ENCODE measurements at regions not wholly inside any gene's neighbourhood (a gene's known extent, or its start where the extent isn't known, plus 50 kb on each side); places are given as distances from the start of the nearest gene placed in this dataset.
"Not testable (repeated sequence)": the region's sequence is repeated elsewhere in the genome, so short reads cannot be mapped to it uniquely, and the experiment has no call there.

DNA sequence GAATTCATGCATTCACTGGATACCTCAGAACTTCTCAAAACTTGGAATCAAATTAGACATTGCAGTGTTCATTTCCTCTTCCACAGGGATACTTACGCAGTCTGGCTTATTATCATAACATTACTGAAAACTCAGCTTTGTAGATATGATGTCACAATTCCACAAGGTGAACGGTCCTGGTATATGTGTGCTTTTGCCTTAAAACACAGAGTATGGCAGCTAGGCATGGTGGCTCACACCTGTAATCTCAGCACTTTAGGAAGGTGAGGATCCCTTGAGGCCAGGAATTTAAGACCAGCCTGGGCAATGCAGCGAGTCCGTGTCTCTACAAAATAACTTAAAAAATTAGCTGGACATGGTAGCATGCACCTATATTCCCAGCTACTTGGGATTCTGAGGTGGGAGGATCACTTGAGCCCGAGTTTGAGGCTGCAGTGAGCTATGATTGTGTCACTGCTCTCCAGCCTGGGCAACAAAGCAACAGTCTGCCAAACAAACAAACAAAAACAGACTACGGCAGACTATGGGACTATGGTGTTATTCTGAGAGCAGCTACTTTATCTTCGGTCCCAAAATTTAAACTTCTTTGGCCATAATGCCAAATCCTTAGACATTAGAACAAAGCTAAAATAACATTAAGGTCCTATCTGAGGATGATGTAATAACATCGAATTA, 1191.9 kb upstream of the SLC39A10 start:
- no peak for DNase-seq

DNA sequence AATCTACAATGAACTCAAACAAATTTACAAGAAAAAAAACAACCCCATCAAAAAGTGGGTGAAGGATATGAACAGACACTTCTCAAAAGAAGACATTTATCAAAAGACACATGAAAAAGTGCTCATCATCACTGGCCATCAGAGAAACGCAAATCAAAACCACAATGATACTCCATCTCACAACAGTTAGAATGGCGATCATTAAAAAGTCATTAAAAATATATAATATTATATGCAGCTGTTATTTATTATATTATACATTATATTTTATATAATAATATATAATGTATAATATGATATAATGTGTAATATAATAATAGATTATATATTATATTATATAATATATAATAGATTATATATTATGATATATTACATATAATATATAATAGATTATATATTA, 1194.1 kb upstream of the SLC39A10 start:
- DNase-seq = not testable (repeated sequence)

DNA sequence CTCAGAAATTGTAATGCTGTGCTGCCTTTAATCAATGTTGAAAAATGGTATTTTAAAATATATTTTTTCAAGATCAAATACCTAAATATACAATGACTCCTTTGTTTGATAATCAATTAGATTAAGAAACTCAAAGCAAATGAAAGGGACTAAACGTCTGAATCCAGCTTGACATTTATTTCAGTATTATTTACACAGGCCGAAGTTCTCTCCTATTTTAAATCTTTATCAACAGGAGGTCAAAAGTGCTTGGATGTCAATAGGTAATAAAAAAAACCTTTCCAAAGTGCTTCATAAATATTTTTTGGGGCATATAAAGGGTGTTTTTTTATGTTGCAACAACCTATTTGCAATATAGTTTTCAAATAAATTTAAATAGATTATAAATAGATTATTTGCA, 1201.7 kb upstream of the SLC39A10 start:
- DNase-seq = no peak

DNA sequence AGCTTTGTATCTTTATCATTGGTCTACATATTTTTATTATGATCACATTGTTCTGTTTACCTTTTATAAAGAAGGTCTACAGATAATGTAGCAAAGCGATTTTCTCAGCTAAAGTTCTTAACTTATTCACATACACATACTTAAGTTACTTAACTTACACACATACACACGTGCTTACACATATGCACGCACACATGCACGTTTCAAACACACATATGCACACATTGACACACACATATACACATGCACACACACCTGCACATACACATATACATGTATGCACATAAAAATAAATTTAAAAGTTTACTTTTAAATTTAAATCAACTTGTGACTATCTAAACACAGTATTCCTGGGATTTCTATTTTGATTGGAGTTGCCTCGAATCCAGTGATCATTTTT, 1204.5 kb upstream of the SLC39A10 start:
- no peak for DNase-seq

DNA sequence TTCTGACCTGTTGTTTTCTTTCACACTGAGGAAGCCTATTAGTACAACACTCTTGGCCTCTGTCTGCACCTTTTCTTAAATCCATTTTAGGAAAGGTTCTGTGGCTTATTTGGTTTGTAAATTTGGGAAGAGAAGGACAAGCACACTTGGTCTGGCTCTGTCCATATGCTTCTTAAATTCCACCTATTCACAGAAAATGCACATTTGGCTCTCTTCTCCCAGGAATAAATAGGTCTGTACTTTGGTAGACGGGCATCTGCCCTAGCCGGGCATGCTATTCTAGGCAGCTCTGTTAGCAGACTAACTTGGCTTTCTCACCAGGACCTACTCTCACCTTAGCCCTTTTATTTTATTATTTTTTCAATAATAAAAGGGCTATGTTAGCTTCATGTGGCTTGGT, 1211.8 kb upstream of the SLC39A10 start:
- no peak for DNase-seq

DNA sequence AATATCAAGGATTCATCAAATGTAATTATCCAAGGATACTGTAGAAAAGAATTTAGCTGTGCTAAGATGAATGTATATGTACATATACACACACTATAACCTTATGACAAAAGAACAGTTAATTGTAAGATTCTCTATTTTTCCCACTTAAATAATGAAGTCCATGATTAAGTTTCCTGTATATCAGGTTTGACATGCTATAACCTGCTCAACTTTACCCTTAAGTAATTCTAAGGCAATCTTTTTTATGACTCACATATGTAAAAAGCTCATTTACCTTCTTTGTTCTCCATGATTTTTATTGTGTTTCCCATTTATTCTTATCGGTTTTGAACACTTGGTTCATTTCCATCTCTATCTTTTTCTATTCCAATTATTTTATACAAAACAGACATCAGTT, 1213.1 kb upstream of the SLC39A10 start:
- DNase-seq = no peak

DNA sequence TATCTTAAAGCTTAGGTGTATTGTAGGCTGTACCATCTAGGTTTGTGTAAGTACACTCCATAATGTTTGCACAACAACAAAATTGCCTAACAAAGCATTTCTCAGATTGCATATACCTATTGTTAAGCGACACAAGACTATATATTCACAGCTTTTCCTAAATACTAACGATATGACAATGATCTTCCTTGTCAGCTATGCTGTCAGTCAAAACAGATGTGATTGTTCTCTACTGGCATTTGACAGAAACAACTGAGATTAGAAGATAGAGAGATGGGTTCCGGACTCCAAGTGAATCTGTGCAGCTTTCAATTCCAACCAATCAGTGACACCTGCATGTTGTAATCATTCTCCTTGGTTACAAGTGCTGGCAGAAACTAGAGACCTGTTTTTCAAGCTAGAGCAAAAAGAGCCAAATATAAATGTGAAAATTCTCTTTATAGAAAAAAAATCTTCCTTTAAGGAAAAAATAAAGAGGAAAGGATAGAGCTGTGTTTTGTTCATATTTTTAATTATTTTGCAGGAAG, 1232.3 kb upstream of the SLC39A10 start:
- no peak for DNase-seq

DNA sequence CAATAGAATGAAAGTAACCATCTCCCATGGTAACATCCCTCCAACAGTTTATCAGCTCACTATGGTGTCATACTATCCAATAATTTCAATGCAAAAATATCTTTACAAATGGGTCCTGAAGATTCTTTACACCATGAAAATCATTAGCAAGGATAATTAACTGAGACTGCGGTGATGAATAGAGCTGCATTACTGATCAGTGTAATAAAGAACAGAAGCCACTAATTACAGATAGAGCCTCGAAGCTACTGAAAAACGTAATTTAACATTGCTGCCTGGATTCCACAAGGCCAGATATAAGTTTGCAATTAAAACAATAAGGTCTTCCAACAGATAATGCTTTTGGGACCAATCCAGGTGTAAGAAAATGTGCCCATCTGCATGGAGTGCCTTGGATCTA, 1245.8 kb upstream of the SLC39A10 start:
- no peak for DNase-seq

DNA sequence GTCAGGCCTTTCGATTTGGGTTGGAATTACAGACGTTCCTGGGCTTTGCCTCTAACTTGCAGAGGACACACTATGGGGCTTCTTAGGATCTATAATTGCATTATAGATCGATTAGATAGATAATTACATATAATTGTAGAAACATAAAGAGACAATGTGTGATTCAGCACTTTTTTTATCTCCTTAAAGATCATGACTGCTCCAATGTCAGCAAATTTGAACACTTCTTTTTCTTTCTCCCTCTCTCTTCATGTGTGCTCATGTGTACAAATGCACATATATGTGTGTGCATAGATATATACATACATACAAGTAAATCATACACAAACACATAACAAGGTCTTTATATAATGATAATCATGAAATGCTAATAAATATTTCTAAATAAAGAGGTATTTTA, 1261.2 kb upstream of the SLC39A10 start:
- DNase-seq = no peak

DNA sequence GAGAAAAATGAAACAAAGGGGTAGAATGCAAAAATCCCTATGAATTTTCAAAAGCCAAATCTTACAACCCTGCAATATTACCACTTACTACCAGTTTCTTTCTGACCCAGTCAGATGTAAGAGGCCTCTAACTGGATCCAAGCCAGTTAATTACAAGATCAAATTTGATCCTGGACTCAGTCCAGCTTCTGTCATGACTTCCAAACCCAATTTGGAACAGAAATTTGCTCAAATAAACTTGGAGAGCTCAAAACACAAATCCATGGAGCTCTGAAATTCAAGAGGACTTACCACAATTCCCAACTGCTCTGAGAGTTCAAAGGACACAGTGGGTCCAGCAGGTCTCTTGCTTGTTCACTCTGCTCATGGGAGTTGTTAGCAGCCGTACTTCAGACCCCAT, 1271.7 kb upstream of the SLC39A10 start:
- DNase-seq = no peak

DNA sequence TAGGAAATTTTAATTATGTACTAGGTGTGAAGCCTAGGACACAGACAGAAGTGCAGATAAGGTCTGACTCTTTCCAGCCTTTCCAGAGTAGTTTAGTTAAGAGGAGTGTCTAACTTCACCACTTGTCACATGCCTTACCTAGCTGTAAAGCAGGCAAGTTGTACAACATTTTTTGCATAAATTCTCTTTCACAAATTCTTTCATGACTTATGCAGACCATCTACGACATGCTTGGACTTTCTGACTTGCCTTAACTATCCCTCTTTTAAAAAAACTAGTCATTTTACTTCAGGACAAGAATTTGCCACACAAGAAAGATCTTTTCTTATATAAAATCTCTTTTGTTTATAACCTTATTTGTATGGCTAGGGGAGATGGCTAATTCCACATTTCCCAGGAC, 1273.6 kb upstream of the SLC39A10 start:
- DNase-seq = no peak

DNA sequence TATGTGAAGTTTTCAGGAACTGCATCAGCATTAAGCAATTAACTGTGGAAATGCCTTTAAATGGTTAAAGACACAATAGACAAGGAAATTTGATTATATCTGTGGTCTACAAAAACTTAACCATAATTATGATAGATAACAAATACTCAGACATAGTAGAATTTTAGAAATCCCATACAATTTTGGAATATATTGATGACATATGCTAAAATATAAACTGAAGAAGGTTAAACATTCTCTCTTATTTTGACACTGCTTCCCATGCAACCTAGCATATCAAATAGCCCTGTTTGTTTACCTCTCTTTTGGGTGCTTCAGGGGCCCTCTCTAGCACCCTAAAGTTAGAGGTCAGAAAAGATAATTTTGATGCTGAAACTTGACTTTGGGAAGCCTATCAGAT, 1274.8 kb upstream of the SLC39A10 start:
- DNase-seq = no peak

DNA sequence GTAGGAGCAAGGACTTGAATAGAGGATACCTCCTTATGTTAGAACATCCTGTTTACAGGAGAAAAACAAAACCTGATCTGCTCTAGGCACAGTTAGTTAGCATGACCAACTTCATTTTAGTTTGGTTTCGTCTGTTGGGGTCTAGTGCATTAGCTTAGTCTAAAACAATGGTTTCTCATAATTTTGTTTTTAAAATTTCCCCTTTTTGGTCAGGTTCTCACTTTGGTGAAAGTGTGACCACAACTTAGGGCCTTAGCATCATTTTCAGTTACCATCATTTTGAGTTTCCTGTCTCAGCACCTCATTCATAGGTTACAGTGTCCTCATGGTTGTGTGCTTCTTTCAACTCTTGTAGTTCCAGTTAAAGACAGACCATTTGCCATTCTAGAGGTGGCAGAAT, 1277.0 kb upstream of the SLC39A10 start:
- no peak for DNase-seq

DNA sequence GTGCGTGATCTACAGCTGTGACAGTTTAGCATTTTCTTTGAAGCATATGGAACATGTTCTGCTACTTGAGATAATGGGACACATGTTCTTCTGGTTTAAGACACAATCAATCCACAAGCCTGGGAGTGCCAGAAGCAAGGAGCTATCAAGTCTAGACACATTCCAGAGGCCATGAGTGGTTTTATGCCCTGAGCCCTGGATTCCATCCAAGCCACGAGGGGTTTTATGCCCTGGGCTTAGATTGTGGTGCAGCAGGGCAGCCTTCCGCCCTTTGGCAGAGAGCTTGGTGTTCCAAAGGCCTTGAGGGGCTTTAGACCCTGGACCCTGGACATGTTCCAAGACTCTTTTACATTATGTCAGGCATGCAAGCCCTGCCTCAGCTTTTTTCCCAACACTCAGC, 1289.6 kb upstream of the SLC39A10 start:
- DNase-seq = not testable (repeated sequence)

DNA sequence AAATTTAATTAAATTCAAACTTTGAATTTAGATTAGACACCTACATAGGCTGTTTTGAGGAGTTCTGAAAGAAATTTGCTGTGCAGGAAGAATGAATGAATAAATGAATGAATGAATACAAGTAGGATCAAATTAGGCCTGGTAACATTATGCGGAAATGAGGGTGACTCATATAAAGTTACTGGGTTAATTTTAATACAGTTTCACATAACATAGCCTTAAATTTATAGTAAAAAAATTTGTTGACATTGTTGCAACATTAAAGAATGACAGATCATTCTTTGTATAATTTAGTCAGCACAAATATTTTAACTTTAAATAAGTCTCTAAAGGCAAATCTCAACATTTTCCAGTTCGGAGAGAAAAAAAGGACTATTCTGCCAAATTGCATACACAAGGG, 1293.1 kb upstream of the SLC39A10 start:
- DNase-seq = no peak

DNA sequence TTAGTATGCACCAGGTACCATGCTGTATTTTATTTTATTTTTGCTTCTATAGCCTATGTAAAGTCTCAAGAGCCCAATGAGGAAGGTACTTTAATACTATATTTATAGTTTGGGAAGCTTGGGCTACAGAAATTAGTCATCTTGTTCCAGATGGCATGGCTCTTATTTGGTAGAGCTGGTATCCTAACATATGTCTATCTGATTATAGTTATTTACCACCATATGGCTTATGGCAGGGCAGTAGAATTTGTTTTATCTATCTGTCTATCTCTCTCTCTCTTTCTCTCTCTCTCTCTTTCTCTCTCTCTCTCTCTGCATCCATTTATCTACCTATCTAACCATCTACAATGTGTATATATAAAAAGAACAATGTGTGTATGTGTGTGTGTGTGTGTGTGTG, 1293.7 kb upstream of the SLC39A10 start:
- DNase-seq = no peak

DNA sequence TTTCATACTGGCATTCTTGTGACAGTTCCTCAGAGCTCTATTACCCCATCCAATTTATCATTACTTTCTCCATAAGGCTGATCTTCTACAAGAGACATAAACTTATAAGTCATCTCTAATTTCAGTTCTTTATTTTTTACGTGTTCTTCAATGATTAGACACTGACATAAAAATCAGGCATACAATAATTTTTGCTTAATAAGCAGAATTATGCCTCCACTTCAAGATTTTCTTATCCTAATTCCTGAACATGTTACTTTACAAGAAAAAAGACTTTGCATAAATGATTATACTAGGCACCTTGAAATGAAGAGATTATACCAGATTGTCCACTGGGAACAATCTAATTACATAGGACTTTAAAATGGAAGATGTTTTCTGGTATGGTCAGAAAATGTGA, 1304.5 kb upstream of the SLC39A10 start:
- no peak for DNase-seq

DNA sequence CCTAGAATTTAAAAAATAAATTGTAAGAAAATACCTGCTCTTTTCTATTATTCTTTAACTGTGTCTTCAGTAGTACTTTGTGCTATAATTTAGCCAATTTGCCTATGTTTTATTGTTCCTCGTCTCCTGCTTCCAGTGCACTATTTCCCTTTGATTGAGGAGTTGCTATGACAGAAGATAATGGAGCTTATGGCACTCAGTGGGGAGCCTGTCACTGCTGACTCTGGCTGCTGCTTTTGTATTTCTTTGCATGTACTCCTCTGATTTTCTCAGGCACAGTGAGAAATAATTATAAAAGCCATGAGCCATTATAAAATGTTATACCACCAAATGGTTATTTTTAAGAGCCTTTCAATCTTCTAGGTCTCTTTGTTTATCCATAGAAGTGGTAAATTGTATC, 1310.8 kb upstream of the SLC39A10 start:
- no peak for DNase-seq

DNA sequence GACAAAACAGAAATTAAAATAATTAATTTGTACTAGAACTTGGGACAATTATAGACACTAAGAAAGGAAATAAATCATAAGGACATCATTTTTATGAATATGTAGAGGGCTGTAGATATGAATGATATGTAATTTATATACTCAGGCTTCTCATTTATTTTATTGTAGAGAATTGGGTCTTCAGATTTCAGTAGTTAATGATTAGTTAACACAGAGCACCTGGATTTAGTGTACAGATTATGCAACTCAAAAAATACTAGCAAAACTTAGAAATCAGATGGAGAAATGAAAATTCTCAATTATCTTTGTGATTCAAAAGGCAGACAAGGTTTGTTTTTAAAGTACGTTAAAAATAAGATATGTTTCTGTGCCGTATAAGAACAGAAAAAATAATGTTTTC, 1311.7 kb upstream of the SLC39A10 start:
- DNase-seq = no peak

DNA sequence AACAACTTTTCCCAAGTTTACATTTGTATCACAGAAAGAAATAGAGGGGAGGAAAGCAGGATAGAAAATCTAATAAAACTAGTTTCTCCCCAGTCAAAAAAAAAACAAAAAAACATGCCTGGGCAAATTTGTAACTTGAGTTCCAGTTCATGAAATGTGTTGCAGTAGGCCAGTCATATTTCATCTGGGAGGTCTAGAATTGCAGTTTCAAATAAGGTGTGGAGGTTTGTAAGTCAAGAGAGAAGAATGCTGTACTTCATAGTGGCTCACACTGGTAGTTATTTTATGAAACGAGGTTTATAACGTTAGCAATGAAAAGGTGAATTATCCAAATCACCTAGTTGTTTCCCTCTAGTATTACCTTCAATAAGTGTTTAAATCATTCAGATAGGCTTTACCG, 1313.9 kb upstream of the SLC39A10 start:
- DNase-seq = no peak

DNA sequence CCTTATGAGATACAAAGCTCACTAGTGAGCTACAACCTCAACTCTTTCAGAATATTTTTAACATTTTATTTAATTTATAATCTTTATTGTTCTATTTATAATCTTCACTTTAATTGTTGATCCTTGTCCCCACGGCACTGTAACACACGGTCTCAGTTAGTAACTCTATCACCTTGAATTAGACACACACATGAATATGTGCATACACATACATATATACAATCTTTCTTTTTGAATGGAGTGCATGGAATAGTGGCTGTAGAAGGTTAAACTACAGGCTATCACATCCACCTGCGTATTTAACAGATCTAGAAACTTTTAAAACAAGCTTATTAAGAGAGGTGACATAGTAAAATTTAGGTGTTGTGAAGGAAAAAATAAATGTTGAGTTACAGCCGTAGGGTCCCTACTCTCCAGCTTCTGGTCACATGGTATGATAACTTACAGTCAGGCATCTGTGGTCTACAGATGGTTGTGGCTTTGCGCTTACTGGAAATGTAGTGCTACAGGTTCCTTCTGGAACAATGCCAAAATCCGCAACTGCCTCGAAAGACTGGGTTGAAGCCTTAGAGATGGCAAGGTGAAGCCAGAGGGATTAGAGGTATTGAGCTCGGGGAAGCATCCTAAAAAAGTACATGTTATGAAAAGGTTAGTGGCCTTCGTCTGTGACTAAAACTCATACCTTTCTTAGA, 1324.1 kb upstream of the SLC39A10 start:
- DNase-seq = no peak

DNA sequence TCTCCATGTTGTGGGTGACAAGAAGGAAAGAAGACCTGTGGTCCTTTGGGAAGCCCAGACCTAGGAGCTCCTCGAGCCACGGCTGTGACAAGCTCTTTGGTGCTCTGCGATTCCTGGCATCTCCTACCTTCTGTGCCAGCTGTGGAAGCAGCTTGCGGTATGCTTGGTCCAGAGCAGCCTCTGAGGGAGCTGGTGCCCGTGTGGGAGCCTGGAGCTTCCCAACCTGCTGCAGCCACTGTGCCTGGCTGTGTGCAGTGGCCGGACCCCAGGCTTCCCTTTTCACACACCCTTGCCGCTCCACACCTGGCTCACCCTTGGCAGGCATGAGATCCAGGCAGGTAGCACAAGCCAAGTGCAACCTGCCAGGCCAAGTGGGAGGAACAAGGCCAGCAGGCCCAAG, 1328.6 kb upstream of the SLC39A10 start:
- no peak for DNase-seq

DNA sequence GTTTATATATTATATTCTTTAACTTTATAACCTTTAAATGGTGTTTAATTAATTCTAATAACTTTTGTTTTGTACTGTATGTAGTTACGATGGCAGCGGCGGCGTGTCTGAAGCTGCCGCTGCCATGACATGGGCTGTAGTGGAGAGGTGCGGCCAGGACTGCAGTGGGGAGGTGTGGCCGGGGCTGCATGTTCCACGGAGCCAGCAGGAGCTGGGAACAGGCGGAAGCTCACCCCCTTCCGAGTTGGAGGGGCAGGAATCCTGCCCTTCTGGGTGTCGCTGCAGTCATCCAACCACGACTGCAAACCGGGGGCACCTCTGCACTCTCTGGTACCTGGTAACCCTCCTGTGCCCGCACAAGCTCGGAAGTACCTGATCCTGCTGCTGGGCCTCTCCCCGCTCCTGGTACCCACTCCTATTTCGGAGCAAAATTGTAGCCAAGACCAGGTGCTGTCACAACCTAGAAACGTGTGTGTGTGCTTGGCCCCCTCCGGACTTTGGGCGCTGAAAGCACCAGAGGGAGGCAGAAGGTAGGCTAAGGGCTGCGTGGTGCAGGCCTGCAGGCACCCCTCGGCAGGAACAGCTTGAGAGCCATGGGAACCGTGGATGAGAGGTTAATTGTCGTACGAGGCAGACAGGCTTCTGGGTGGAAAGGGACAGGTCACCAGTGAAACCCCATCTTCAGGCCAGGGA, 1329.7 kb upstream of the SLC39A10 start:
- DNase-seq = no peak

DNA sequence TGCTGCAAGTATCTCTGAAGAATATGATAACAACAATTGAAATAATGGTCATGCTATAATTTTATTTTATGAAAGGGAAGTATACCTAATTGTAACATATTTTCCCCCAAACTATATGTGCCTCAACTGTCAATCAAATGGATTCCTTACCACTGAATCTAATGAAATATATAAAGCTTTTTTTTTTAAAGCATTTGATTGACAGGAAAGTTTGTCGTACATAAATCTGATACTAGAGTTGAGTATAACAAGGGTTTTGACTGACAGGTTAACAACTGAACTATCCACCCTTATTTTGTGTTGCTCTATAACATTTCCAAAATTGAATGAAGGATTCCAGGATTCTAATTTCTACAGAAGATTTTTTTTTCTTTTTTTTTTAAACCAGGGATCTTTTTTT, 1333.3 kb upstream of the SLC39A10 start:
- no peak for DNase-seq
